ENCODE measurements at regions not wholly inside any gene's neighbourhood (a gene's known extent, or its start where the extent isn't known, plus 50 kb on each side); places are given as distances from the start of the nearest gene placed in this dataset.

GRCh38 chr5:86671536-86671935 lies 53.8 kb downstream of the COX7C start:
- no peak for DNase-seq (ENCODE audit: low spot score)
- no peaks in the 10 kb centered on the region for H3K4me1 Mint-ChIP-seq (ENCODE audit: unreplicated experiment)
- H3K4me3 Mint-ChIP-seq (ENCODE audit: unreplicated experiment) = no peak overlapping the region
- TF ChIP-seq CTCF (IDR thresholded peaks at IDR 0.05; ENCODE audit: unreplicated experiment) = no peak
- H3K27me3 Mint-ChIP-seq (ENCODE audit: unreplicated experiment) = no peaks in the 10 kb centered on the region
- no peak overlapping the region for H3K27ac Mint-ChIP-seq (ENCODE audit: unreplicated experiment)
- H3K36me3 Mint-ChIP-seq (ENCODE audit: low read depth, unreplicated experiment) = no peaks in the 10 kb centered on the region
- no peaks in the 10 kb centered on the region for H3K9me3 Mint-ChIP-seq (ENCODE audit: unreplicated experiment)

GRCh38 chr5:86674069-86674468 lies 56.3 kb downstream of the COX7C start:
- no peaks in the 10 kb centered on the region for H3K27me3 Mint-ChIP-seq (ENCODE audit: unreplicated experiment)
- no peaks in the 10 kb centered on the region for H3K36me3 Mint-ChIP-seq (ENCODE audit: low read depth, unreplicated experiment)
- no peak for TF ChIP-seq CTCF (IDR thresholded peaks at IDR 0.05; ENCODE audit: unreplicated experiment)
- H3K4me1 Mint-ChIP-seq (ENCODE audit: unreplicated experiment) = no peaks in the 10 kb centered on the region
- H3K9me3 Mint-ChIP-seq (ENCODE audit: unreplicated experiment) = no peaks in the 10 kb centered on the region
- no peak for DNase-seq (ENCODE audit: low spot score)
- H3K27ac Mint-ChIP-seq (ENCODE audit: unreplicated experiment) = no peak overlapping the region
- H3K4me3 Mint-ChIP-seq (ENCODE audit: unreplicated experiment) = no peak overlapping the region

GRCh38 chr5:86675311-86675710 lies 57.6 kb downstream of the COX7C start:
- TF ChIP-seq CTCF (IDR thresholded peaks at IDR 0.05; ENCODE audit: unreplicated experiment) = no peak
- Mint-ChIP-seq H3K9me3 (ENCODE audit: unreplicated experiment) (no peaks in the 10 kb centered on the region), H3K36me3 (ENCODE audit: low read depth, unreplicated experiment) (no peaks in the 10 kb centered on the region), H3K27me3 (ENCODE audit: unreplicated experiment) (no peaks in the 10 kb centered on the region), H3K4me1 (ENCODE audit: unreplicated experiment) (no peaks in the 10 kb centered on the region), H3K27ac (ENCODE audit: unreplicated experiment) (no peak overlapping the region), H3K4me3 (ENCODE audit: unreplicated experiment) (no peak overlapping the region)
- no peak for DNase-seq (ENCODE audit: low spot score)

- Mint-ChIP-seq H3K27ac (ENCODE audit: unreplicated experiment) (no peak overlapping the region), H3K27me3 (ENCODE audit: unreplicated experiment) (no peaks in the 10 kb centered on the region), H3K4me1 (ENCODE audit: unreplicated experiment) (no peaks in the 10 kb centered on the region), H3K9me3 (ENCODE audit: unreplicated experiment) (no peaks in the 10 kb centered on the region), H3K36me3 (ENCODE audit: low read depth, unreplicated experiment) (no peaks in the 10 kb centered on the region), H3K4me3 (ENCODE audit: unreplicated experiment) (no peak overlapping the region)
- no peak for DNase-seq (ENCODE audit: low spot score)
- peak; percentile 82 for TF ChIP-seq CTCF (IDR thresholded peaks at IDR 0.05; ENCODE audit: unreplicated experiment)
Observed at GRCh38 chr5:86679529-86679928, 61.8 kb downstream of the COX7C start.

GRCh38 chr5:86679949-86680348 lies 62.2 kb downstream of the COX7C start:
- Mint-ChIP-seq H3K4me3 (ENCODE audit: unreplicated experiment) (no peak overlapping the region), H3K36me3 (ENCODE audit: low read depth, unreplicated experiment) (no peaks in the 10 kb centered on the region), H3K4me1 (ENCODE audit: unreplicated experiment) (no peaks in the 10 kb centered on the region), H3K9me3 (ENCODE audit: unreplicated experiment) (no peaks in the 10 kb centered on the region), H3K27me3 (ENCODE audit: unreplicated experiment) (no peaks in the 10 kb centered on the region), H3K27ac (ENCODE audit: unreplicated experiment) (no peak overlapping the region)
- TF ChIP-seq CTCF (IDR thresholded peaks at IDR 0.05; ENCODE audit: unreplicated experiment) = no peak
- no peak for DNase-seq (ENCODE audit: low spot score)

All from endothelial cell (in vitro differentiated cells).